Middle frontal gyrus (tissue), 1 donor: ENCODE measurements at regions not wholly inside any gene's neighbourhood (a gene's known extent, or its start where the extent isn't known, plus 50 kb on each side); places are given as distances from the start of the nearest gene placed in this dataset.

ENCODE experiments used
- DNase-seq: peaks from one replicate; pipeline ENCODE4 v3.0.0-alpha.2; 2015; ENCODE audit warnings: low spot score; ENCODE audit errors: extremely low spot score

- DNase-seq, result no peak
Measured at GRCh38 chr3:181855825-181856224, 144.1 kb downstream of the SOX2 start.

GRCh38 chr3:181859518-181859917 is 147.8 kb downstream of the SOX2 start:
- DNase-seq, result no peak

DNA sequence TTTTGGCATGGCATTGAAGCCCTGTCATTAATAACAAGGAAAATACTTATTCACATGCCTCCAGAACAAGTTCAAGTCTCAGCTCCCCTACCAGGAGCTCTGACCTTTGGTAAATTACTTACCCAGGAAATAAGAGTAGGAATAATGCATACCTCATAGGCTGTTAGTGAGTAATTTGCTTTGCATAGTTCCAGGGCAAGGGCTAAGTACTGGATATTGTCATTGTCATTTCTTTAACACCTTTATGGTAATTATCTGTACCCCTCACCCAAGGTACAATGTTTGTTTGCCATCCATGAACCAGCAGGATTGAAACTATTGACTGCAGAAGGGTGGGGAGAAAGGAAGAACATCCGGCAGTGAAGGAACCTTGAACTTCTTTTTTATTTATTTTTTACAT is 148.5 kb downstream of the SOX2 start:
- no peak for DNase-seq

- DNase-seq, result no peak
Measured at GRCh38 chr3:181862502-181862901, 150.8 kb downstream of the SOX2 start.

DNA sequence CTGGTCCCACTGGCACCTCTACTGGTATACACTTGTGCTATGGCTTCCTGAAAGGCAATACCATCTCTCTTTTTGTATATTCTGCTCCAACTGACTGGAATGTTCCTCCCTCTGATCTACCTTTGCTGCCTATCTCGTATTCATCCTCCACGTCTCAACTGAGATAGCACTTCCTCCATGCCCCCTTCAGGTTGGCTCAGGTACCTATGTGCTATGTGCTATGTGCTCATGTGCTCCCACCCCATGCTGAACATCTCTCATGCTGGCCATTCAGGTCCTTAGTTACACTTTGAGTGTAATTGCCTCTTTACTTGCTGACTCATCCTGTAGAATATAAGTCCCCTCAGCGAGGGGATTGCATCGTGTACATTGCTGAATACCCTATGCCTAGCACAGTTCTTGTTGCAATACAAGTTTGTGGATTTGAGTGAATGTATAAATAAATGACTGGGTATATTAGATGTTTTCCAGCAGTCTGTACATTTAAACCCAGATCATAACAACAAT is 156.9 kb downstream of the SOX2 start:
- no peak for DNase-seq

- DNase-seq, result no peak
Measured at GRCh38 chr3:181872887-181873286, 161.2 kb downstream of the SOX2 start.

- no peak for DNase-seq
Measured at GRCh38 chr3:181879926-181880325, 168.2 kb downstream of the SOX2 start.

DNA sequence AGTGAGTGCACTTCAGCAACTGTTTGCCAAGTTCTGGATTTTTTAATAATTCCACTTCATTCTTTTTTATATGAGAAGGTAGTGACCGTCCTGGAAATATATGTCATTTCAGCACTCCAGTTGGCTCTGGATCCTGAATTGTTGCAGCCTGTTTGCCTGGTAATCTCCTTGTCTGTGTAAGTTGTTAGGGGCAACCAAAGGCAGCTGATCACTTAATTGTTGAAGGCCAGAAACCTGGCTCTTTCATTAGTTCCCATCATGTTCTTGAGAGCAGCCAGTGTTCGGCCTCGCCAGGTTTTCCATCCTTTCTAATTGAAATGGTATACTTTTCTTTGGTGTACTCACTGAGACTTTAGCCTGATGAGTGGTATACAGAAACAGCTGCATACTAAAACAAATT is 168.6 kb downstream of the SOX2 start:
- no peak for DNase-seq

DNA sequence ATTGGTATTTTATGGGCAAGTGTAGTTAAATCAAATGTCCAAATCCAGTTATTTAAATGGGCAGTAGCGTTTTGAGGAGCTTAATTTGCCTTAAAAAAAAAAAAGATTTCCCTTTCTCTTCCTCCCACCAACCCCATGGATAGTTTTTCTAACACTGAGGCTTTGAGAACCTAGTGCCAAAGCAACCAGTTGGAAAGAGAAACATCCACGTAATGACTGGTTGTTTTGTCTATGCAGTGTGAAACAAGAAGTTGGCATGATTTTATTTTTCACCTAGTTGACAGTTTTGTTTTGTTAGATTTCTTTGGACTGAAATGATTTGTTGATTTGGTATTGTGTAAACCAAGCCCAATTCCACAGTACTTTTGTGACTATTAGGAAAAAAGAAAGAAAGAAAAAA is 170.0 kb downstream of the SOX2 start:
- DNase-seq, result no peak

- DNase-seq, result no peak
Measured at GRCh38 chr3:181885868-181886630, 174.3 kb downstream of the SOX2 start.

DNA sequence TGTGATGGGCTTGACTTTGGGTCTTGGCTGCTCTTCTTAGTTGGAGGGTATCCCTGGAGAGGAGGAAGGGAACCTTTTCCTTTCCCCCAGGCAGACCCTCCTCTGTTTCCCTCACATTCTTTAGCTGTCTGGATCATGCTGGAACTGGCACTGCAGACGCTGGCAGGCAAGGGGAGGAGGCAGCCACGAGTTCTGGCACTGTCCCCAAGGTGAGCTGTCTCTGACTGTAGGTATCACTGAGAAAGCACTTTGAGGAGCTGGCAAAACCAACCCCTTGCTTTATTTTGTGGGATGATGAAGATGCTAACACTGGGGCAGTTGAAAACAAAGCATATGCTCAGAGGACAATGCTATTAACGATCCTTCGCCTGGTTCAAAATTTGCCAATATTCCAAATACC is 175.0 kb downstream of the SOX2 start:
- no peak for DNase-seq

GRCh38 chr3:181887685-181888084 is 176.0 kb downstream of the SOX2 start:
- no peak for DNase-seq

DNA sequence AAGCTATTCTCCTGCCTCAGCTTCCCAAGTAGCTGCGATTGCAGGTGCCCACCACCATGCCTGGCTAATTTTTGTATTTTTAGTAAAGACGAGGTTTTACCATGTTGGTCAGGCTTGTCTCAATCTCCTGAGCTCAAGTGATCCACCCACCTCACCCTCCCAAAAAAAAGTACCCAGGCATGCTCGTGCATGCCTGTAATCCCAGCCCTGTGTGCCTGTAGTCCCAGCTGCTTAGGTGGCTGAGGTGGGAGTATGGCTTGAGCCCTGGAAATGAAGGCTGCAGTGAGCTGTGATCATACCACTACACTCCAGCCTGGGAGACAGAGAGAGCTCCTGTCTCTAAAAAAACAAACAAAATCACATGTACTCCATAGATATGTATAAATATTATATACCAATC is 176.5 kb downstream of the SOX2 start:
- no peak for DNase-seq

GRCh38 chr3:181892848-181893247 is 181.1 kb downstream of the SOX2 start:
- DNase-seq, result no peak

- no peak for DNase-seq
Measured at GRCh38 chr3:181896605-181897004, 184.9 kb downstream of the SOX2 start.

DNA sequence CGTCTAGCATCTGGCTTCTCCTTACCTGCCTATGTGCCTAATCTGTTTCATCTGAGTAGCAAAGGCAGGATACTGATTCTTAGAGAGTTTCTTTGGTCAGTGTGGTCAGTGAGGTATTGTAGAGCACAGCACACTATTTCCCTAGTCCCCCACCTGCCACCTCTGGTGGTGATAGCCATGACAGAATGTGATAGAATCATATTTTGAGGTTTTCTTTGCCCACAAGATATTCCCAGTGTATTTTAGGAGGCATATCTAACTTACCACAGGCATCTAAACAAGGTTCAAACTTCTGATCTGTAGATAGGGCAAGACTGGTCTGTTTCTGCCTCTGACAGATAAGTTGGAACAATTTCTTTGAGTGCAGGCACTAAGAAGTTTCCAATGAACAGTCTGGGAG is 188.0 kb downstream of the SOX2 start:
- no peak for DNase-seq

- no peak for DNase-seq
Measured at GRCh38 chr3:181901626-181902025, 189.9 kb downstream of the SOX2 start.

GRCh38 chr3:181906338-181906737 is 194.6 kb downstream of the SOX2 start:
- no peak for DNase-seq

DNA sequence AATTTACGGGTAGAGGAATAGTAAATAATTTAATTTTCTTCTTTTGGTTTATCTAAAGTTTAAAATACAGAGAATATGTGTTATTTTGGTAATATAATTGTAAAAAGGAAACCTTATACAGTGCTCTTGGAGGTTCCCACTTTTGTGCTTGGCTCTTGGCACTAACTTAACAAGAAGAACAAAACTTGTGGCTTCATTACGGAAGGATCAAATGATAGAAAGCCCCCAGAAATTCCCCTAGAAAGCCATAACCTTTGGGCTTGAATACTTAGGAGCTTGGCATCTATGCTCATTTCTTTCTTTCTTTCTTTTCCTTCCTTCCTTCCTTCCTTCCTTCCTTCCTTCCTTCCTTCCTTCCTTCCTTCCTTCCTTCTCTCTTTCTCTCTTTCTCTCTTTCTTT is 197.5 kb downstream of the SOX2 start:
- no peak for DNase-seq

- DNase-seq, result no peak
Measured at GRCh38 chr3:181912384-181912783, 200.7 kb downstream of the SOX2 start.

GRCh38 chr3:181913254-181913653 is 201.5 kb downstream of the SOX2 start:
- no peak for DNase-seq

GRCh38 chr3:181915551-181915950 is 203.8 kb downstream of the SOX2 start:
- no peak for DNase-seq

- DNase-seq, result no peak
Measured at GRCh38 chr3:181916013-181916412, 204.3 kb downstream of the SOX2 start.
